Gastrocnemius medialis (tissue), 4 donors: ENCODE measurements at regions not wholly inside any gene's neighbourhood (a gene's known extent, or its start where the extent isn't known, plus 50 kb on each side); places are given as distances from the start of the nearest gene placed in this dataset.

ENCODE experiments used
- ATAC-seq, 2 donors: fragments of 150-250 bp; one replicate each; pipeline ENCODE4 v1.9.1; 2016
- DNase-seq, 2 donors: peaks; one replicate each; pipeline ENCODE4 v3.0.0-alpha.2; 2019
- H3K27ac ChIP-seq, 4 donors: fragments of 200-600 bp; sonication (generic); 1 replicate in 1 of 4; 2 replicates in 3 of 4; pipeline ENCODE4 v1.5.1; 2016 to 2018; ENCODE audit warnings: mild to moderate bottlenecking in 2 of 4, moderate library complexity in 1 of 4
- H3K27me3 ChIP-seq, 3 donors: fragments of 200-600 bp; sonication (generic) in 2 of 3; 1 replicate in 1 of 3; 2 replicates in 2 of 3; pipeline versions ENCODE4 v1.5.1 to v1.6.0; 2016 to 2019; ENCODE audit warnings: mild to moderate bottlenecking in 1 of 3, moderate library complexity in 1 of 3
- H3K36me3 ChIP-seq, 2 donors: fragments of 200-600 bp; sonication (generic) in 1 of 2; one replicate each; pipeline ENCODE4 v1.5.1; 2017 to 2018
- H3K4me1 ChIP-seq, 2 donors: fragments of 200-600 bp; sonication (generic) in 1 of 2; one replicate each; pipeline ENCODE4 v1.5.1; 2016 to 2017; ENCODE audit warnings: mild to moderate bottlenecking in 2 of 2
- H3K4me3 ChIP-seq, 4 donors: fragments of 200-600 bp; sonication (generic) in 3 of 4; 1 replicate in 1 of 4; 2 replicates in 3 of 4; pipeline ENCODE4 v1.5.1; 2016 to 2019; ENCODE audit warnings: mild to moderate bottlenecking in 2 of 4
- H3K9me3 ChIP-seq, 3 donors: fragments of 200-600 bp; sonication (generic) in 2 of 3; 1 replicate in 1 of 3; 2 replicates in 2 of 3; pipeline ENCODE4 v1.5.1; 2016 to 2019
- CTCF ChIP-seq, 5 experiments: fragments of 450-650 bp in 3 of 5; fragments of 200-600 bp in 2 of 5; sonication (generic) in 2 of 5; IDR thresholded peaks in 4 of 5; conservative IDR thresholded peaks in 1 of 5; 1 replicate in 4 of 5; 2 replicates in 1 of 5; pipeline ENCODE4 v1.5.1; 2016 to 2019; ENCODE audit warnings: antibody characterized with exemption in 5 of 5, mild to moderate bottlenecking in 3 of 5, moderate library complexity in 3 of 5
- POLR2A ChIP-seq, 2 donors: fragments of 450-650 bp; IDR thresholded peaks; one replicate each; pipeline ENCODE4 v1.6.1; 2017; ENCODE audit warnings: antibody characterized with exemption in 2 of 2, mild to moderate bottlenecking in 2 of 2, moderate library complexity in 2 of 2
- in situ Hi-C, 4 donors: fragments of 200-750 bp; cut with MboI; loops; one replicate each; pipeline versions ENCODE4 v1.15.0 to v1.8.0; 2017; ENCODE audit warnings: low sequenced_read_pairs in 4 of 4
- intact Hi-C: fragments of 100-400 bp; cut with DNase I; formaldehyde crosslinking; loops from one replicate; pipeline ENCODE4 v1.15.1; 2023; ENCODE audit warnings: low total_unique reads

GRCh38 chr9:89768650-89769071 is 163.8 kb downstream of the GADD45G start:
- TF ChIP-seq CTCF (IDR thresholded peaks at IDR 0.05 in 4 of 5, conservative IDR thresholded peaks at IDR 0.05 in 1 of 5) = no peak
- TF ChIP-seq POLR2A (IDR thresholded peaks at IDR 0.05) = no peak
- no peak overlapping the region for H3K4me3 ChIP-seq
- H3K27ac ChIP-seq = no peak overlapping the region
- DNase-seq (no peak), ATAC-seq (no peak)
- H3K27me3 ChIP-seq = no peaks in the 10 kb centered on the region
- intact Hi-C loops (no loop called here), in situ Hi-C loops (no loop called here)
- no peaks in the 10 kb centered on the region for H3K36me3 ChIP-seq
- no peaks in the 10 kb centered on the region for H3K4me1 ChIP-seq
- H3K9me3 ChIP-seq = no peaks in the 10 kb centered on the region

GRCh38 chr9:89770531-89771174 is 165.8 kb downstream of the GADD45G start:
- in situ Hi-C loops = no loop called here
- Histone ChIP-seq H3K9me3 (no peaks in the 10 kb centered on the region), H3K27me3 (no peaks in the 10 kb centered on the region), H3K27ac (no peak overlapping the region), H3K4me1 (no peaks in the 10 kb centered on the region), H3K4me3 (no peak overlapping the region), H3K36me3 (no peaks in the 10 kb centered on the region)
- intact Hi-C loops = no loop called here
- ATAC-seq (no peak), DNase-seq (no peak)
- TF ChIP-seq CTCF (IDR thresholded peaks at IDR 0.05 in 4 of 5, conservative IDR thresholded peaks at IDR 0.05 in 1 of 5) = no peak
- TF ChIP-seq POLR2A (IDR thresholded peaks at IDR 0.05) = no peak

GRCh38 chr9:89771205-89771604 is 166.4 kb downstream of the GADD45G start:
- H3K27me3 ChIP-seq = no peaks in the 10 kb centered on the region
- no peaks in the 10 kb centered on the region for H3K9me3 ChIP-seq
- no peak overlapping the region for H3K4me3 ChIP-seq
- H3K27ac ChIP-seq = no peak overlapping the region
- no peak for ATAC-seq
- in situ Hi-C loops = no loop called here
- TF ChIP-seq POLR2A (IDR thresholded peaks at IDR 0.05) (no peak), CTCF (IDR thresholded peaks at IDR 0.05 in 4 of 5, conservative IDR thresholded peaks at IDR 0.05 in 1 of 5) (no peak)
- intact Hi-C loops = no loop called here
- DNase-seq = no peak
- H3K36me3 ChIP-seq = no peaks in the 10 kb centered on the region
- no peaks in the 10 kb centered on the region for H3K4me1 ChIP-seq

GRCh38 chr9:89773170-89773569 is 168.4 kb downstream of the GADD45G start:
- TF ChIP-seq POLR2A (IDR thresholded peaks at IDR 0.05) (no peak), CTCF (IDR thresholded peaks at IDR 0.05 in 4 of 5, conservative IDR thresholded peaks at IDR 0.05 in 1 of 5) (no peak)
- H3K4me1 ChIP-seq = no peaks in the 10 kb centered on the region
- no peak for DNase-seq
- no peaks in the 10 kb centered on the region for H3K36me3 ChIP-seq
- in situ Hi-C loops = no loop called here
- intact Hi-C loops = no loop called here
- ATAC-seq = no peak
- no peaks in the 10 kb centered on the region for H3K9me3 ChIP-seq
- H3K27ac ChIP-seq = no peak overlapping the region
- H3K27me3 ChIP-seq = no peaks in the 10 kb centered on the region
- no peak overlapping the region for H3K4me3 ChIP-seq

GRCh38 chr9:89774858-89775370 is 170.1 kb downstream of the GADD45G start:
- Histone ChIP-seq H3K4me1 (no peaks in the 10 kb centered on the region), H3K9me3 (no peaks in the 10 kb centered on the region), H3K27me3 (no peaks in the 10 kb centered on the region), H3K36me3 (no peaks in the 10 kb centered on the region), H3K4me3 (no peak overlapping the region), H3K27ac (no peak overlapping the region)
- TF ChIP-seq POLR2A (IDR thresholded peaks at IDR 0.05) (no peak), CTCF (IDR thresholded peaks at IDR 0.05 in 4 of 5, conservative IDR thresholded peaks at IDR 0.05 in 1 of 5) (no peak)
- intact Hi-C loops (no loop called here), in situ Hi-C loops (loop anchor here in 1 of 4 donors (25.0 kb wide), 1 partner anchor 312 kb away; no protein-coding TSS in a partner anchor)
- ATAC-seq (no peak), DNase-seq (no peak)
